ENCODE measurements at regions not wholly inside any gene's neighbourhood (a gene's known extent, or its start where the extent isn't known, plus 50 kb on each side); places are given as distances from the start of the nearest gene placed in this dataset.
A peak's percentile ranks its signal among the peaks of the same experiment; 100 is the strongest.
"Not testable (repeated sequence)": the region's sequence is repeated elsewhere in the genome, so short reads cannot be mapped to it uniquely, and the experiment has no call there.

DNA sequence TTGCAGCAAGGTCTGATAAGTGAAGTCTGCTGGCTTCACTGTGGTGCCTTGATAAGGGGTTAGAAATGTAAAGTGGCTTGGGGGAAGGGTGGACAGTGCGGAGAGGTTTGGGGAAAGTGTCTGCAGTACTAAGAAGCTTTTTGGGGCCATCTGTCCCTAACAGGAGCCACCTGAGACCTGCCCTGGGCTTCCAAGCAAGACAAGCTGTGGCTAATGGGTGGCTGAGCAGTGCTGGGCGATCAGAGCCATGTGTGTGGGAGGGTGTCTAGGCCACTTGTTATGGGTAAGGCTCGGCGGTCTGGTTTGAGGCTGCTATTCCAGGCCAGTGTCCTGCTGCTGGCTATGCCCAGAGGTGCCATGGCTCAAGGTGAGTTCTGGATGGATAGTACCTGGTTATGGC, 185.4 kb upstream of the MTMR8 start:
- Histone ChIP-seq H3K27ac (ENCODE audit: low read depth, low read length) (no peak overlapping the region), H3K9ac (ENCODE audit: low read depth, low read length) (no peak overlapping the region), H3K9me3 (ENCODE audit: control insufficient read depth, insufficient read depth, low read length) (peaks cover 32% of the 10 kb centered on the region), H3K27me3 (ENCODE audit: control insufficient read depth, insufficient read depth, low read length) (no peaks in the 10 kb centered on the region), H3K4me1 (ENCODE audit: control insufficient read depth, insufficient read depth, low read length) (peaks cover 3% of the 10 kb centered on the region; the same call in 1 of the 2 replicates), H3K36me3 (ENCODE audit: control insufficient read depth, insufficient read depth, low read length) (no peaks in the 10 kb centered on the region), H3K4me3 (ENCODE audit: low read depth, low read length) (no peak overlapping the region)

GRCh38 chrX:64580035-64580434, 184.8 kb upstream of the MTMR8 start:
- Histone ChIP-seq H3K9me3 (ENCODE audit: control insufficient read depth, insufficient read depth, low read length) (peaks cover 27% of the 10 kb centered on the region), H3K27ac (ENCODE audit: low read depth, low read length) (no peak overlapping the region), H3K4me3 (ENCODE audit: low read depth, low read length) (no peak overlapping the region), H3K27me3 (ENCODE audit: control insufficient read depth, insufficient read depth, low read length) (no peaks in the 10 kb centered on the region), H3K9ac (ENCODE audit: low read depth, low read length) (no peak overlapping the region), H3K4me1 (ENCODE audit: control insufficient read depth, insufficient read depth, low read length) (peaks cover 3% of the 10 kb centered on the region; the same call in 1 of the 2 replicates), H3K36me3 (ENCODE audit: control insufficient read depth, insufficient read depth, low read length) (no peaks in the 10 kb centered on the region)

GRCh38 chrX:64571011-64571410, 175.8 kb upstream of the MTMR8 start:
- Histone ChIP-seq H3K9me3 (ENCODE audit: control insufficient read depth, insufficient read depth, low read length) (peaks cover 24% of the 10 kb centered on the region), H3K4me1 (ENCODE audit: control insufficient read depth, insufficient read depth, low read length) (no peaks in the 10 kb centered on the region), H3K4me3 (ENCODE audit: low read depth, low read length) (peak overlapping the region; percentile 19; the same call in 1 of the 2 replicates), H3K9ac (ENCODE audit: low read depth, low read length) (no peak overlapping the region), H3K27me3 (ENCODE audit: control insufficient read depth, insufficient read depth, low read length) (no peaks in the 10 kb centered on the region), H3K27ac (ENCODE audit: low read depth, low read length) (peak overlapping the region; percentile 59), H3K36me3 (ENCODE audit: control insufficient read depth, insufficient read depth, low read length) (no peaks in the 10 kb centered on the region)

DNA sequence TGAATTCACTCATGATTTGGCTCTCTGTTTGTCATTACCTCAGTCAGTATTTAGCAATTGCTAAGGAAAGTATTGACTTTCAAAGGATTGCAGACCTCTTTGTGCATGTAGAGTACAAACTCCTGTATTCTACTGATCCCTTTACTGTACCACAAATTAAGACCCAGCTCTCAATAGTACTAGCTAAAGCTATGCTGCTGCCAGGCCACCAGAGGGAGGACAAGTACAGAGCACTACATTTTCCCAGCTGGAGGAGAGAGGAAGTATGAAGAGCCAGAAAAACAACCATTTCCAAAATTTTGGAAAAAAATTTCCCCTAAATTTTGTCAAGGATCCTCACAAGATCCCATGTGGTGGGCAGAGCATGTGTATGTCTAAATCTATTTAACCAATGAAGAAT, 175.0 kb upstream of the MTMR8 start:
- H3K9ac ChIP-seq (ENCODE audit: low read depth, low read length) = no peak overlapping the region

DNA sequence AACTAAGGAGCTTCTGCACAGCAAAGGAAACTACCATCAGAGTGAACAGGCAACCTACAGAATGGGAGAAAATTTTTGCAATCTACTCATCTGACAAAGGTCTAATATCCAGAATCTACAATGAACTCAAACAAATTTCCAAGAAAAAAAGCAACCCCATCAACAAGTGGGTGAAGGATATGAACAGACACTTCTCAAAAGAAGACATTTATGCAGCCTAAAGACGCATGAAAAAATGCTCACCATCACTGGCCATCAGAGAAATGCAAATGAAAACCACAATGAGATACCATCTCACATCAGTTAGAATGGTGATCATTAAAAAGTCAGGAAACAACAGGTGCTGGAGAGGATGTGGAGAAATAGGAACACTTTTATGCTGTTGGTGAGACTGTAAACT, 170.1 kb upstream of the MTMR8 start:
- H3K27me3 ChIP-seq (ENCODE audit: control insufficient read depth, insufficient read depth, low read length); H3K27ac ChIP-seq (ENCODE audit: low read depth, low read length); H3K4me3 ChIP-seq (ENCODE audit: low read depth, low read length); H3K36me3 ChIP-seq (ENCODE audit: control insufficient read depth, insufficient read depth, low read length); H3K4me1 ChIP-seq (ENCODE audit: control insufficient read depth, insufficient read depth, low read length); H3K9ac ChIP-seq (ENCODE audit: low read depth, low read length): not testable (repeated sequence)
- H3K9me3 ChIP-seq (ENCODE audit: control insufficient read depth, insufficient read depth, low read length) = peaks cover 35% of the 10 kb centered on the region

More for the DNA sequence above, 175.0 kb upstream of the MTMR8 start:
- no peaks in the 10 kb centered on the region for H3K27me3 ChIP-seq (ENCODE audit: control insufficient read depth, insufficient read depth, low read length)
- no peak overlapping the region for H3K27ac ChIP-seq (ENCODE audit: low read depth, low read length)
- H3K36me3 ChIP-seq (ENCODE audit: control insufficient read depth, insufficient read depth, low read length) = no peaks in the 10 kb centered on the region
- no peak overlapping the region for H3K4me3 ChIP-seq (ENCODE audit: low read depth, low read length)
- no peaks in the 10 kb centered on the region for H3K4me1 ChIP-seq (ENCODE audit: control insufficient read depth, insufficient read depth, low read length)
- peaks cover 24% of the 10 kb centered on the region for H3K9me3 ChIP-seq (ENCODE audit: control insufficient read depth, insufficient read depth, low read length)

DNA sequence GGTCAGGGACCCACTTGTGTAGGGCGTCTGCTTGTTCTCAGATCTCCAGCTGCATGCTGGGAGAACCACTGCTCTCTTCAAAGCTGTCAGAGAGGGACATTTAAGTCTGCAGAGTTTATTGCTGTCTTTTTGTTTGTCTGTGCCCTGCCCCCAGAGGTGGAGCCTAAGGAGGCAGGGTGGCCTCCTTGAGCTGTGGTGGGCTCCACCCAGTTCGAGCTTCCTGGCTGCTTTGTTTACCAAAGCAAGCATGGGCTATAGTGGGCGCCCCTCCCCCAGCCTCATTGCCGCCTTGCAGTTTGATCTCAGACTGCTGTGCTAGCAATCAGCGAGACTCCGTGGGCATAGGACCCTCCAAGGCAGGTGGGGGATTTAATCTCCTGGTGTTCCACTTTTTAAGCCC, 154.0 kb upstream of the MTMR8 start:
- not testable (repeated sequence) for H3K4me3 ChIP-seq (ENCODE audit: low read depth, low read length)

GRCh38 chrX:64536736-64537135, 141.5 kb upstream of the MTMR8 start:
- H3K27me3 ChIP-seq (ENCODE audit: control insufficient read depth, insufficient read depth, low read length) = no peaks in the 10 kb centered on the region
- no peaks in the 10 kb centered on the region for H3K4me1 ChIP-seq (ENCODE audit: control insufficient read depth, insufficient read depth, low read length)
- no peak overlapping the region for H3K9ac ChIP-seq (ENCODE audit: low read depth, low read length)
- H3K9me3 ChIP-seq (ENCODE audit: control insufficient read depth, insufficient read depth, low read length) = peaks cover 41% of the 10 kb centered on the region
- no peak overlapping the region for H3K27ac ChIP-seq (ENCODE audit: low read depth, low read length)
- H3K4me3 ChIP-seq (ENCODE audit: low read depth, low read length) = no peak overlapping the region
- no peaks in the 10 kb centered on the region for H3K36me3 ChIP-seq (ENCODE audit: control insufficient read depth, insufficient read depth, low read length)

More for the DNA sequence above, 154.0 kb upstream of the MTMR8 start:
- H3K9me3 ChIP-seq (ENCODE audit: control insufficient read depth, insufficient read depth, low read length) = peaks cover 25% of the 10 kb centered on the region
- not testable (repeated sequence) for H3K36me3 ChIP-seq (ENCODE audit: control insufficient read depth, insufficient read depth, low read length); H3K4me1 ChIP-seq (ENCODE audit: control insufficient read depth, insufficient read depth, low read length); H3K27me3 ChIP-seq (ENCODE audit: control insufficient read depth, insufficient read depth, low read length); H3K27ac ChIP-seq (ENCODE audit: low read depth, low read length); H3K9ac ChIP-seq (ENCODE audit: low read depth, low read length)

Measured in HUES48 (cell line).